ENCODE measurements at regions not wholly inside any gene's neighbourhood (a gene's known extent, or its start where the extent isn't known, plus 50 kb on each side); places are given as distances from the start of the nearest gene placed in this dataset.

DNA sequence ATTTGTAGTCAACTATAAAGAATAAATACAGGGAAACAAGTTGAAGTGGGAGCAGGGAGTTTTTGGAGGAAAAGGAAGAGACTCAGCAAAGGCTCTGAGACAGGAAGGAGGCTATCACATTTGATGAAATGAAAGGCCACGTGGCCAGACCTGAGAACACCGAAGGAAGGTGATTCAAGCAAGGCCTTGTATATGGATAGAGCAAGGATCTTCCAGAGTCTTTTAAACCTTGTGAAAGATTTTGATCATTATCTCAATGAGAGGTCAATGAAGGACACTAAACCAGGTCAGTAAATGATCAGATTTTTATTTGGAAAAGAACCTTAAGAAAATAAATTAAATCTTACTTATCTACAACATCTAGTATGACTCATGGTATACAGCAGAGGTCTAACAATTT lies 523.5 kb downstream of the SLC16A7 start:
- TF ChIP-seq CTCF (IDR thresholded peaks at IDR 0.05) (no peak), POLR2A (IDR thresholded peaks at IDR 0.05) (no peak)
